Lung (tissue), 11 donors: ENCODE measurements at regions not wholly inside any gene's neighbourhood (a gene's known extent, or its start where the extent isn't known, plus 50 kb on each side); places are given as distances from the start of the nearest gene placed in this dataset.

Source experiments
- ATAC-seq: fragments of 200-7000 bp; cut with Tn5 transposase; one replicate; pipeline ENCODE4 v1.9.1; 2020; ENCODE audit warnings: moderate number of reproducible peaks; ENCODE audit not compliant: insufficient read depth, low FRiP score
- DNase-seq, 3 donors: peaks; one replicate each; pipeline ENCODE4 v3.0.0-alpha.2; 2013 to 2017
- H3K27ac ChIP-seq, 2 donors: one replicate each; pipeline ENCODE4 v1.5.1; 2013; ENCODE audit warnings: mild to moderate bottlenecking in 2 of 2, moderate library complexity in 2 of 2, control low read depth in 1 of 2, inconsistent platforms in 1 of 2, low read depth in 1 of 2, low read length in 1 of 2
- H3K27me3 ChIP-seq, 3 donors: one replicate each; pipeline ENCODE4 v1.5.1; 2013; ENCODE audit warnings: low read length in 2 of 3; ENCODE audit not compliant: control insufficient read depth in 3 of 3, insufficient read depth in 3 of 3
- H3K36me3 ChIP-seq, 4 donors: one replicate each; pipeline ENCODE4 v1.5.1; 2013; ENCODE audit warnings: low read length in 4 of 4, mild to moderate bottlenecking in 1 of 4, moderate library complexity in 1 of 4; ENCODE audit not compliant: control insufficient read depth in 4 of 4, insufficient read depth in 4 of 4
- H3K4me1 ChIP-seq, 5 donors: one replicate each; pipeline ENCODE4 v1.5.1; 2013; ENCODE audit warnings: low read length in 5 of 5, mild to moderate bottlenecking in 2 of 5, moderate library complexity in 1 of 5; ENCODE audit not compliant: control insufficient read depth in 5 of 5, insufficient read depth in 5 of 5
- H3K4me3 ChIP-seq: one replicate; pipeline ENCODE4 v1.5.1; 2013; ENCODE audit warnings: mild to moderate bottlenecking, control low read depth, moderate library complexity
- H3K9ac ChIP-seq, 2 donors: one replicate each; pipeline ENCODE4 v1.5.1; 2013; ENCODE audit warnings: low read length in 2 of 2, control low read depth in 1 of 2; ENCODE audit not compliant: insufficient read depth in 1 of 2
- H3K9me3 ChIP-seq, 4 donors: one replicate each; pipeline ENCODE4 v1.5.1; 2013; ENCODE audit warnings: low read length in 3 of 4, mild to moderate bottlenecking in 1 of 4, moderate library complexity in 1 of 4; ENCODE audit not compliant: control insufficient read depth in 4 of 4, insufficient read depth in 3 of 4
- CTCF ChIP-seq: IDR thresholded peaks from 2 replicates; pipeline ENCODE4 v1.5.1; 2012; ENCODE audit warnings: mild to moderate bottlenecking; ENCODE audit errors: control extremely low read depth, extremely low read depth
- WGBS, 2 donors: extraction: QIAGEN DNeasy Blood & Tissue Kit; methylation state at CpG; one replicate each; pipeline ENCODE4 v1.1.7; 2013; 5-methylcytosine and 5-hydroxymethylcytosine counted together
- donor health status: control.
- donor health status: control.
- donor health status: Bipolar disorder and iron deficiency.
- donor health status: healthy.
- donor health status: DM: yes; HTN: yes; CAD: no.

GRCh38 chr7:69283421-69283820 lies 314.9 kb upstream of the AUTS2 start:
- no peaks in the 10 kb centered on the region for H3K9me3 ChIP-seq
- no peak for TF ChIP-seq CTCF
- DNase-seq (peak; percentile 34 to 52 (median 38)), ATAC-seq (no peak)
- no peaks in the 10 kb centered on the region for H3K36me3 ChIP-seq
- 72 to 84% methylated on average over 8 of the region's 8 CpGs for WGBS, 2 donors
- no peak overlapping the region for H3K27ac ChIP-seq
- no peak overlapping the region for H3K9ac ChIP-seq
- H3K4me1 ChIP-seq = peaks cover 0 to 6% (median 1%) of the 10 kb centered on the region in 5 donors
- no peaks in the 10 kb centered on the region for H3K27me3 ChIP-seq
- H3K4me3 ChIP-seq = no peak overlapping the region

- no peak for DNase-seq
- no peaks in the 10 kb centered on the region for H3K27me3 ChIP-seq
Observed at GRCh38 chr7:69285854-69286253, 312.4 kb upstream of the AUTS2 start.

GRCh38 chr7:69295977-69296376 lies 302.3 kb upstream of the AUTS2 start:
- H3K9me3 ChIP-seq = peaks cover 0 to 4% (median under 1%) of the 10 kb centered on the region in 4 donors
- no peaks in the 10 kb centered on the region for H3K36me3 ChIP-seq
- no peak for TF ChIP-seq CTCF
- H3K4me1 ChIP-seq = peaks cover 0 to 8% (median 0%) of the 10 kb centered on the region in 5 donors
- H3K27me3 ChIP-seq = no peaks in the 10 kb centered on the region
- no peak overlapping the region for H3K4me3 ChIP-seq
- WGBS, 2 donors = 36 to 45% methylated on average over 3 of the region's 3 CpGs
- no peak overlapping the region for H3K27ac ChIP-seq
- peak; percentile 77 to 89 (median 88) for DNase-seq
- H3K9ac ChIP-seq = no peak overlapping the region
- no peak for ATAC-seq

More at GRCh38 chr7:69285854-69286253, 312.4 kb upstream of the AUTS2 start:
- Histone ChIP-seq H3K4me1 (peaks cover 0 to 6% (median 0%) of the 10 kb centered on the region in 5 donors), H3K9me3 (no peaks in the 10 kb centered on the region), H3K9ac (no peak overlapping the region), H3K4me3 (no peak overlapping the region), H3K27ac (no peak overlapping the region), H3K36me3 (no peaks in the 10 kb centered on the region)
- no peak for ATAC-seq
- TF ChIP-seq CTCF = no peak

- TF ChIP-seq CTCF = no peak
- WGBS, 2 donors = 65 to 80% methylated on average over 3 of the region's 3 CpGs
- peak in 2 of 3 donors; percentile 51 to 66 for DNase-seq
- peaks cover 0 to 3% (median 0%) of the 10 kb centered on the region in 5 donors for H3K4me1 ChIP-seq
- H3K27me3 ChIP-seq = no peaks in the 10 kb centered on the region
- H3K27ac ChIP-seq = no peak overlapping the region
- H3K9me3 ChIP-seq = peaks cover 0 to 2% (median under 1%) of the 10 kb centered on the region in 4 donors
- no peak overlapping the region for H3K4me3 ChIP-seq
- no peak overlapping the region for H3K9ac ChIP-seq
- no peaks in the 10 kb centered on the region for H3K36me3 ChIP-seq
- ATAC-seq = no peak
Observed at GRCh38 chr7:69301253-69301652, 297.0 kb upstream of the AUTS2 start.
